Tibial nerve (tissue), 4 donors: ENCODE measurements at regions not wholly inside any gene's neighbourhood (a gene's known extent, or its start where the extent isn't known, plus 50 kb on each side); places are given as distances from the start of the nearest gene placed in this dataset.

Experiments used
- DNase-seq, 2 donors: peaks; one replicate each; pipeline ENCODE4 v3.0.0-alpha.2; 2019; ENCODE audit warnings: low spot score in 2 of 2
- H3K27ac ChIP-seq, 4 donors: fragments of 200-600 bp; sonication (generic) in 3 of 4; one replicate each; pipeline ENCODE4 v1.5.1; 2017 to 2019; ENCODE audit warnings: mild to moderate bottlenecking in 1 of 4
- H3K27me3 ChIP-seq, 2 donors: fragments of 200-600 bp; sonication (generic) in 1 of 2; one replicate each; pipeline versions ENCODE4 v1.5.1 to v1.6.0; 2017 to 2019
- H3K36me3 ChIP-seq, 3 donors: fragments of 200-600 bp; sonication (generic); one replicate each; pipeline ENCODE4 v1.5.1; 2018 to 2019
- H3K4me1 ChIP-seq, 4 donors: fragments of 200-600 bp; sonication (generic) in 3 of 4; one replicate each; pipeline ENCODE4 v1.5.1; 2017 to 2019
- H3K4me3 ChIP-seq, 4 donors: fragments of 200-600 bp; sonication (generic) in 3 of 4; one replicate each; pipeline ENCODE4 v1.5.1; 2017 to 2019; ENCODE audit warnings: mild to moderate bottlenecking in 1 of 4, moderate library complexity in 1 of 4
- H3K9me3 ChIP-seq, 4 donors: fragments of 200-600 bp; sonication (generic) in 3 of 4; one replicate each; pipeline ENCODE4 v1.5.1; 2017 to 2019
- EP300 ChIP-seq, 2 donors: sonication (generic); formaldehyde crosslinking; IDR thresholded peaks; one replicate each; pipeline ENCODE4 v1.6.1; 2017; ENCODE audit warnings: antibody characterized with exemption in 2 of 2, mild to moderate bottlenecking in 1 of 2
- POLR2A ChIP-seq, 2 donors: fragments of 450-650 bp; IDR thresholded peaks; one replicate each; pipeline ENCODE4 v1.6.1; 2017; ENCODE audit warnings: antibody characterized with exemption in 2 of 2, mild to moderate bottlenecking in 2 of 2, moderate library complexity in 2 of 2
- WGBS, 2 donors: methylation state at CpG; one replicate each; pipeline ENCODE4 v1.1.5; 2018; 5-methylcytosine and 5-hydroxymethylcytosine counted together
- TF ChIP-seq, protein P1 (sequence below), 5 experiments: fragments of 200-600 bp in 3 of 5; fragments of 450-650 bp in 2 of 5; sonication (generic) in 3 of 5; IDR thresholded peaks; one replicate each; pipeline ENCODE4 v1.5.1; 2016 to 2019; ENCODE audit warnings: antibody characterized with exemption in 5 of 5, mild to moderate bottlenecking in 3 of 5, moderate library complexity in 2 of 5

DNA sequence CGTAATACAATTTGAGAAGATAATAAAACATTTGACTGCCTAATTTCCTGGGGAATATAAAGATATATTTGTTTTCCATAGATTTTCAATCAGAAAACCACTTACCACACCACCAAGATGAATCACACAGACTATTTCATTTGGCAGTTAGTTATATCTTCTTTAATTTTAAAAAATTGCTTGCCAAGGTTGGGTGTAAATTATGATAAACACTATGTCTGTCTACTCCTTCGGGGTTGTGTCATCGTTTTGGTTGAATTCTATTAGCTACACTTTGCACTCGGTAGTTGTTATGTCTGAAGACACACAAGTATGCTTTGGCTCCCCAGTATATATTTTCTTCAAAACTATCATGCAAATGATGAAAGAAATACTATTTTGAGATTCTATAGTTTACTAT, 594.8 kb upstream of the SEMA3D start:
- DNase-seq, result no peak
- Histone ChIP-seq H3K9me3 (peaks cover 0 to 8% (median 2%) of the 10 kb centered on the region in 4 donors), H3K27me3 (no peaks in the 10 kb centered on the region), H3K4me3 (no peak overlapping the region), H3K27ac (no peak overlapping the region), H3K36me3 (no peaks in the 10 kb centered on the region), H3K4me1 (peaks cover 0 to 4% (median 0%) of the 10 kb centered on the region in 4 donors)
- TF ChIP-seq POLR2A (IDR thresholded peaks at IDR 0.05), result no peak
- 70 to 80% methylated on average over 4 of the region's 4 CpGs for WGBS, 2 donors

GRCh38 chr7:85776691-85777345, 590.0 kb upstream of the SEMA3D start:
- no peak for DNase-seq
- 28 to 44% methylated on average over 1 of the region's 1 CpG for WGBS, 2 donors

DNA sequence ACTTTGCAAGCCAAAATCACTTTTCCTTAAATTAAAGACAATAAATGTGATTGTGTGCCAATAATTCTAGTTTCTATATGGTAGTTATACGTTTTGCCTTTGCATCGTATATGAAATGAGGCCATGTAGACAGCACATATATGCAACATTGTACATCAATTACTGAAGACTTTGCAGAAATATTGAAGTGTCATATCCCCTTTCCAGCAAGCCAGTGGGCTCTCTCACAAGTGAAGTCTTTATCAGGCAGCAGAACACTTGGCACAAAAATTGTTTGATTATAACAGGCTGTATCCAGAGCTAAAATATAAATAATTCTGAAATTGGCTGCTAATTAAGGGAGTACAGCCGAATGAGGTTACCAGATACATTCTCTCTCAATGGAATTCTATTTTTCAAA, 588.6 kb upstream of the SEMA3D start:
- Histone ChIP-seq H3K27me3 (no peaks in the 10 kb centered on the region), H3K36me3 (no peaks in the 10 kb centered on the region), H3K4me3 (no peak overlapping the region), H3K9me3 (no peaks in the 10 kb centered on the region), H3K27ac (no peak overlapping the region), H3K4me1 (peaks cover 0 to 24% (median 0%) of the 10 kb centered on the region in 4 donors)
- no peak for DNase-seq
- TF ChIP-seq POLR2A (IDR thresholded peaks at IDR 0.05), result no peak
- TF ChIP-seq EP300 (IDR thresholded peaks at IDR 0.05), result no peak
- TF ChIP-seq, protein P1, sequence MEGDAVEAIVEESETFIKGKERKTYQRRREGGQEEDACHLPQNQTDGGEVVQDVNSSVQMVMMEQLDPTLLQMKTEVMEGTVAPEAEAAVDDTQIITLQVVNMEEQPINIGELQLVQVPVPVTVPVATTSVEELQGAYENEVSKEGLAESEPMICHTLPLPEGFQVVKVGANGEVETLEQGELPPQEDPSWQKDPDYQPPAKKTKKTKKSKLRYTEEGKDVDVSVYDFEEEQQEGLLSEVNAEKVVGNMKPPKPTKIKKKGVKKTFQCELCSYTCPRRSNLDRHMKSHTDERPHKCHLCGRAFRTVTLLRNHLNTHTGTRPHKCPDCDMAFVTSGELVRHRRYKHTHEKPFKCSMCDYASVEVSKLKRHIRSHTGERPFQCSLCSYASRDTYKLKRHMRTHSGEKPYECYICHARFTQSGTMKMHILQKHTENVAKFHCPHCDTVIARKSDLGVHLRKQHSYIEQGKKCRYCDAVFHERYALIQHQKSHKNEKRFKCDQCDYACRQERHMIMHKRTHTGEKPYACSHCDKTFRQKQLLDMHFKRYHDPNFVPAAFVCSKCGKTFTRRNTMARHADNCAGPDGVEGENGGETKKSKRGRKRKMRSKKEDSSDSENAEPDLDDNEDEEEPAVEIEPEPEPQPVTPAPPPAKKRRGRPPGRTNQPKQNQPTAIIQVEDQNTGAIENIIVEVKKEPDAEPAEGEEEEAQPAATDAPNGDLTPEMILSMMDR (IDR thresholded peaks at IDR 0.05), result no peak
- 43 to 46% methylated on average over 3 of the region's 3 CpGs for WGBS, 2 donors

More at GRCh38 chr7:85776691-85777345, 590.0 kb upstream of the SEMA3D start:
- H3K27me3 ChIP-seq, result no peaks in the 10 kb centered on the region
- no peaks in the 10 kb centered on the region for H3K9me3 ChIP-seq
- no peak overlapping the region for H3K4me3 ChIP-seq
- H3K36me3 ChIP-seq, result no peaks in the 10 kb centered on the region
- TF ChIP-seq POLR2A (IDR thresholded peaks at IDR 0.05), result no peak
- TF ChIP-seq EP300 (IDR thresholded peaks at IDR 0.05), result no peak
- TF ChIP-seq, protein P1 (IDR thresholded peaks at IDR 0.05), result no peak
- no peak overlapping the region for H3K27ac ChIP-seq
- peaks cover 0 to 24% (median 0%) of the 10 kb centered on the region in 4 donors for H3K4me1 ChIP-seq

DNA sequence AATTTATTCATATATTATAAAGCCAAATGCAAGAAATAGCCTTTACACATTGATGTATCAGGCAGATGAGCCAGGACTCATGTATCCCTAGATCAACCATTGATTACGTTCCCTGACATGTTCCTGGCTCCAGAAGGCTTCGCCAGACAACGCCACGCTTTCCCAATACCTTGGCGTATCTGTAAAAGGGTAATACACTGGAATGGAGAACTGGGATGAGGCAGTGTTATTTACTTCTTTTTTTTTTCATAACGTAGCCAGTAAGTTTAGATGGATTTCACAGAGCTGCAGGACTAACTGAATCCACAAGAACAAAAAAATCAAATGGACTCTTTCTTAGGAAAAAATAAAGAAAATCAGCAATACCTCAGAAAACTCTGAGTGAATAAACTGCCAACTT, 588.1 kb upstream of the SEMA3D start:
- no peak overlapping the region for H3K4me3 ChIP-seq
- WGBS, 2 donors, result 77 to 82% methylated on average over 6 of the region's 6 CpGs
- no peaks in the 10 kb centered on the region for H3K27me3 ChIP-seq
- no peak overlapping the region for H3K27ac ChIP-seq
- no peaks in the 10 kb centered on the region for H3K36me3 ChIP-seq
- no peaks in the 10 kb centered on the region for H3K9me3 ChIP-seq
- peaks cover 0 to 24% (median 0%) of the 10 kb centered on the region in 4 donors for H3K4me1 ChIP-seq
- DNase-seq, result no peak
- no peak for TF ChIP-seq POLR2A (IDR thresholded peaks at IDR 0.05)
- no peak for TF ChIP-seq EP300 (IDR thresholded peaks at IDR 0.05)
- TF ChIP-seq, protein P1 (IDR thresholded peaks at IDR 0.05), result no peak

DNA sequence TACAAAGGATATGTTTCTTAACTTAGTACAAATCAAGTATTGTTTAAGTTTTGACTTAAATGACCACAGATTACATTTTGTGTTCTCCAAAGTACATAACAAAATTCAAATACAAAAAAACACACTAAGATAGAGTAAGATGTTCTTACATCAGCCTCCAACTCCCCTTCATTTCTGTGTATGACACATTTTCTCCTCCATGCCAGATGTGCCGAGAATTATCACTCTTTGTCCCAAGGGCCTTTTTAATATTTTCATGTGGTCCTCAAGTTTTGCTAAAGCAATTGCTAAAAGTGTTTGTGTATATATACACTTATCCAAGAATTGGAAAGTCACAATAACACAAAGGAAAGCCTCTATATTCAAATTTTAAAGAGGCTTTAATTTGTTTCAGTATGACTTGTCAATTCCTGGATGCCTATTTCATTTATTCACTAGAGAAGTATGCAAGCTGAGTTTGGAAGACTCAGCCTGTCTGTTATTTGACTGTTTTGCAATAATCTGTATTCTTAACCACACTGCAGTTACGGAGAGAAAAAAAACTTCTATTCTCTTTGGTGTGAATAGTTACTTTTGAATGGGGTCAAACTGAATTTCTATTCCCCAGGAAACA, 586.4 kb upstream of the SEMA3D start:
- H3K36me3 ChIP-seq, result no peaks in the 10 kb centered on the region
- no peaks in the 10 kb centered on the region for H3K27me3 ChIP-seq
- peaks cover 0 to 24% (median 0%) of the 10 kb centered on the region in 4 donors for H3K4me1 ChIP-seq
- peaks cover 0 to 4% (median 0%) of the 10 kb centered on the region in 4 donors for H3K9me3 ChIP-seq
- H3K27ac ChIP-seq, result peak overlapping the region in 1 of 4 donors; percentile 8
- no peak for DNase-seq
- no peak overlapping the region for H3K4me3 ChIP-seq
- TF ChIP-seq, protein P1 (IDR thresholded peaks at IDR 0.05), result no peak
- peak in 1 of 2 donors; percentile 29 for TF ChIP-seq EP300 (IDR thresholded peaks at IDR 0.05)
- 32 to 34% methylated on average over 2 of the region's 2 CpGs for WGBS, 2 donors
